KBM-7 (cell line): ENCODE measurements at regions not wholly inside any gene's neighbourhood (a gene's known extent, or its start where the extent isn't known, plus 50 kb on each side); places are given as distances from the start of the nearest gene placed in this dataset.

Experiments used
- DNase-seq: peaks from one replicate; pipeline ENCODE4 v3.0.0-alpha.2; 2015
- in situ Hi-C: fragments of 300-500 bp; cut with MboI; formaldehyde crosslinking; loops from 2 replicates; pipeline ENCODE4 v1.14.3; 2020; ENCODE audit warnings: low sequenced_read_pairs, low pct_unique_long_range_greater_than_20kb, mixed read lengths

DNA sequence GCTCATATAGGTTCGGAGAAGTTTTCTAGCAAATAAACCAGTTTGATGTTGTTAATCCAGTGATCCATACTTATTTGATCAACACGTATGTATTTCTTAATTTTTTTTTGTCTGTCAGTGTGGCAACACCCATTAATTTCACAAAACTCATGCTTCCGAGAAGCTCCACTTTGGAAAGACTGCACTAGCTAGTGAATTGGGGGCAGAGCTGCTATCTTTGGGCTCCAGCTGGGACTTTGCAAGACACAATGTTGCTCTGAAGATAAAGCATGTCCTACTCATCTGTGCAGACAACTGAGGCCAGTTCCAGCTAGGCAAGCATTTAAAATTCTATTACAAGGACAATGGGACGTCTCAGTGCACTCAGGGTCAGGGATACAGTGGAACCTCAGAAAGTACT lies 298.4 kb downstream of the NUAK1 start:
- DNase-seq, result no peak
- in situ Hi-C loops, result no loop called here

DNA sequence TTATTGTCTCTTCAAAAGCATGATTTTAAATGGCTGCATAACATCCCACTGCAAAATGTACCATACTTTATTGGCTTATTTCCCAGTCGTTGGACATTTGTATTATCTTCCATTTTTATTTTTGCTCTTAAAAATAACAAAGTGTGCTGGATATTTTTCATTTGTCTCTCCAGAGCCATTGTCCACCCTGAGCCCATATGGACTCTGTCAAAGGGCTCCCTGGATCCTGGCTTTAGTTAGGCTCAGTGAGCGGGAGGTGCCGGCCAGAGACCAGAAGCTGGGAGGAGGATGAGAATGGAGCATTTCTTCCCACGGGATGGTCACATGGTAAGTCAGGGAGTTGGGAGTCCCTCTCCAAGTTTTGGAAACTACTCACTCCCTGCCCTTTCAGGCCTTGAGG lies 296.9 kb downstream of the NUAK1 start:
- no peak for DNase-seq
- in situ Hi-C loops, result no loop called here

DNA sequence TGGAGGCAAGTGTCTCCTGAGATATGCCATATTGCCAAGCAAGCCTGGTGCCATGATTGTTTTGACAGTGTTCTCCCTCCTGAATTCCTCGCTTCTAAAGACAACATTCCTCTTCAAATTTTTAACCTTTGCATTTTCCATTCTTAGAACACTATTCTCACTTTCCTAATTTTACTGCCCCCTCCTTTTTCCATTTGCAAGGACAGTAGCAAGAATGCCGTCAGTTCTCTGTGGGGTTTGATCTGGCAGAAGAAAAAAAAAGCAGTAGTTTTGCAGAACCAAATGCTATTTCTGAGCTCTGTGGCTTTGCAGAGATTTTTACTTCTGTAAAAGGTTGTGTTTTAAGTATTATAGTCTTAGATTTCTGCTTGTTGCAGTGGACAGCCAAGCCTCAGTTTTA lies 295.2 kb downstream of the NUAK1 start:
- in situ Hi-C loops, result no loop called here
- no peak for DNase-seq

DNA sequence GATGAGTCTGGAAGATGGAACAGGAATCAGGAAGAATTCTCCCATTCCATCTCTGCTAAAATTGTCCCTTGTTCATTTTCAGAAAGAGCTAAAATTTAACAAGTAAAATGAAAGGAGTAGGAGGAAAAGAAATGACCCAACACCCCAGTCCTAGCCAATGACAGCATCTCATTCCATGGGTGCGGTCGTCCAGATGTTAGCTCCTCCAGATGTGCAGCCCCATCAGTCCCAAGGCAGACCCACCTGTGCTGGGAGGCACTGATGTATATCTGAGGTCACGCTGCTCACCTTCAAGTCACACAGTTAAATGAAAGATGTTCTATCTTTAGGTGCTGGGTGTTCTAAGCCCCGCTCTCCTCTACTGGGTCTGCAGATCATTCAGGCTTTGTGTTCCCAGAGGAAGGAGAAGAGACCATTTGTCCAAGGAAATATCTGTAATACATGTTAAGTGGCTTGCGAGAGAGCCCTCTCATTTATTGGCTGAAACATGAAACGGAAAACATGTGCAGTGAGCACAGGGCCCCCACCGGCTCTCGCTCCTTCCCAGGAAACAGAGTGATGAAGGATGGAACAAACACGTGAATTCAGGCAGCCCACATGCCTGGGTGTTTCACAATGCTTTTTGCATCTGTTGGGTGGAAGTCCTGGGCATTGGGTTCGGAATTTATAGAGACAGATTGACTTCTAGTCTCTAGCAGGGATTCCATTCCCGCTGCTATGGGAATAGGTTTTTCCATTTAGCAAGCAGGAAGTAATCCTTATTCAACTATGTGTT lies 294.6 kb downstream of the NUAK1 start:
- DNase-seq, result no peak
- in situ Hi-C loops, result no loop called here

DNA sequence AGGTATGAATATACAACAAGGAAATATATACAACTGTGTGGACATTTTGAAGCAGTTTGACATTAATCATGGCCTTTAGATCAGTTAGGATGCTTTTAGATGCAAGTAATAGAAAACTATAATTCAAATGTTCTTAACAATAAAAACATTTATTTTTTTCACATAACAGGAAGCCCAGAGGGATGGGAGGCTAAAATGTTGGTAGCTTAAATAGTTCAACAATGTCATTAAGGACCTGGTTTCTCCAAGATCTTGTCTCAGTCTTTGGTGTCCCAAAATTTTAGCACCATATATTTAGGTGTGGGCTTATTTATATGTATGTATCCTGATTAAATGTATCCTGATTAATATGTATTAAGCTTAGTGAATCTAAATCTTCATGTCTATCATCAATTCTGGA lies 292.4 kb downstream of the NUAK1 start:
- DNase-seq, result no peak
- in situ Hi-C loops, result no loop called here

DNA sequence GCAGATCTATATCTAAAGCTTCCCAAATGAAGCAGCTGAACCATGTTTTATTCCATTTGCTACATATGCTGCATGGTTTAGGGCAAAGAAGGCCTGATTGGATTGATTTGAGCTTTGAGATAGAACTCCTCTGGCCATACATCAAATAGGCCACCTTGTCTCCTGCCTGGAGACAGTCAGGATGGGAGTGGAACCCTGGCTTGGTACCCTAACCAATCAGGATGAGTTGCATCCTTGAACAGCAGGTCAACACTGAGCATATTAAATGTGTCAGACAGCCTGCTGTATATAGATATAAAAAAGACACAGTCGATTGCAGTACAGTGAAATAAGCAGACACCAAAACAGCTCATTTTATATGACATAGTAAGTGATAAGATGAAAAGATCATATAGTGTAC lies 291.7 kb downstream of the NUAK1 start:
- no peak for DNase-seq
- in situ Hi-C loops, result no loop called here

DNA sequence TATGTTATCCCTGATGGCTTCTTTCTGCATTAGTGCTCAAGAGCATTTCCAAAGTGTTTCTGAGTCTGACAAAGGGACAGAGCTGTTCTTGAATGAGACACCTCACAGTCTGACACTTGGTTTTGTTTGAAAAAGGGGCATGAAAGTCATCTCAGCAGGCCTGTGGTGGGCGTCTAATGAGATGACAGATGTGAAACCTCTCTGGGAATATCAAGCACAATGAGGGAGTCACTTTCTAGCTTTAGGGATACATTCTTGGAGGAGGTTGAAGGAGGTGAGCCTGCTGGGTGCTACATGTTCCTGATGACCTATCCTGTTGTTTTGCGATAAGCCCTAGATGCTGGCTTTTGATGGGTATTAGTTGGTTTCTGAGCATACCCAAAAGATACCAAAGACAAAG lies 290.5 kb downstream of the NUAK1 start:
- in situ Hi-C loops, result no loop called here
- no peak for DNase-seq

DNA sequence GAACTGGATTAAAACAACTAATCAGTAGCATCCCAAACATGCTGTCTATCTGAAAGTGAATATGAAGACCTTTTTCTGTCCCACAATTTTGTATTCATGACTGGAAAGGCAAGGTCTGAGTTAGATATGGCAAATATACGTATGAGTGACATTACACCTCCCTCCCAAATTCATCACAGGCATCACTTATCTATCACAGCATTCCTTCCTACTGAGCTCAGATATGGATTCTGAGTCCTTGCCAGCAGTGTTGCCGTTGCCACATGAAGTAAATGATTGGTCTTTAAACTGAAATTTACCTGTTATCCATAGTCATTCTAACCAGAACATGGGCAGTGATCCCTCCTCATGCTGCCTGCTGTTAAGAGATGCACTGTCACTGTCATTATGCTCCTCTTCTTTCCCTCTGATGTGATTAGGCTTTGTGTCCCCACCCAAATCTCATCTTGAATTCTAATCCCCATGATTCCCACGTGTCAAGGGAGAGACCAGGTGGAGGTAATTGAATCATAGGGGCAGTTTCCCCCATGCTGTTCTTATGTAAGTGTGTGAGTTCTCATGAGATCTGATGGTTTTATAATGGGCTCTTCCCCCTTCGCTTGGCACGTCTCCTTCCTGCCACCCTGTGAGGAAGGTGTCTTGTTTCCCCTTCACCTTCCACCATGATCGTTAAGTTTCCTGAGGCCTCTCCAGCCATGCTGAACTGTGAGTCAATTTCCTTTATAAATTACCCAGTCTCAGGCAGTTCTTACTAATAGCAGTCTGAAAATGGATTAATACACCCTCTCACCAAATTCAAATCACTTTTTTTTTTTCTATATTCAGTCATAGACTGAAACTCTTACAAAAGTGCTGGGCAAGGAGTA lies 288.4 kb downstream of the NUAK1 start:
- in situ Hi-C loops, result no loop called here
- no peak for DNase-seq

DNA sequence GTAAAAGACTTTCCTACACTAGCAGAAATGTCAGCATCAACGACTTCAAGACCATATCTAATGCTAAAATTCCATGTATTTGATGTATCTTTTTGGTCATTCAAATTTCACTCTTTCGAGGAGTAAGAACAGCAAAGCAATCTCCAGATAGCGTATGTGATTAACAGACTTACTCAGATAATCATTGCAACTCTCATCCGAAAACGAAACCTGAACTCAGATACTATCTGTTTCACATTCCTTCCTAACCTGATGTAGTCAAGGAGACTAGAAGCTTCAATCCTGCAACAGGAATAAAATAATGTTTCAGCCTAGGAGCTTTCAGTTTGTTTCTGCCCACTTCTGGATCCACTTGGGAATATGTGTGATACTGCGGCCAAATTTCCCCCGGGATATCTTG lies 286.3 kb downstream of the NUAK1 start:
- in situ Hi-C loops, result no loop called here
- no peak for DNase-seq

DNA sequence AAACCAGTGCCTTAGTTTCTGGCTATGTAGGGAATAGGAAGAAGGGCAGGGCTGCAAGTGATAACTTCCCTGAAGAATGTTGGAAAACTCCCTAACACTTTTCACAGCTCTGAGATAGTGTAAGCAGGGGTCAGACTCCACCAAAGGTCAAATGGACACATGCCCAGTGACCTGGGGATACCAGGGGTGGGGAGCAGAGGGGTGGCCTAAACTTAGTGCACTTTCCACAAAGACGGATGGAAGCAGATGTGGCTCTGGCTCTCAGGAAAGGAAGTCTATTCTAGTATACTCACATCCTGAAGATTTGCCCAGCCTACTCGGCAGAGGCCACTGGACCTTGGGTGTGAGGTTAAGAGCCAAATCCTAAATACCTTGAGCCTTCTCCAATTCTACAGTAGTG lies 285.8 kb downstream of the NUAK1 start:
- in situ Hi-C loops, result no loop called here
- DNase-seq, result no peak

DNA sequence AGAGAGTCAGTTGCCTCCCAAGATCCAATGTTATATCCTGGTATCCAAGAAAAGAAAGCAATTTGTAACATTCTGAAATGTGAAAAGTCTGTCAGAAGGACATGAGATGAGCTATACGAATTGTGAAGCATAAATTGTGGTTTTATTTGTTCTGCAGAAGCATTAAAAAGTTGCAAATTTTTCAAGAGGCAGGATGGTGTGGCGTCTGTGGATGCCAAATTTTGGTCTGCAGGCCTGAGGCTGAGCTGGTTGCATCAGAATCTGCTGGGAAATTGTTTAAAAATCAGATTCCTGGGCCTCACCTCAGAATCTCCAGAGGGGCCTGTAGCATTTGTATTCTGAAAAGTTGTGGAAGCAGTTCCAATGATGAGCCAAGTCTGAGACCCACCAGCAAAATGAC lies 284.7 kb downstream of the NUAK1 start:
- in situ Hi-C loops, result no loop called here
- DNase-seq, result no peak

DNA sequence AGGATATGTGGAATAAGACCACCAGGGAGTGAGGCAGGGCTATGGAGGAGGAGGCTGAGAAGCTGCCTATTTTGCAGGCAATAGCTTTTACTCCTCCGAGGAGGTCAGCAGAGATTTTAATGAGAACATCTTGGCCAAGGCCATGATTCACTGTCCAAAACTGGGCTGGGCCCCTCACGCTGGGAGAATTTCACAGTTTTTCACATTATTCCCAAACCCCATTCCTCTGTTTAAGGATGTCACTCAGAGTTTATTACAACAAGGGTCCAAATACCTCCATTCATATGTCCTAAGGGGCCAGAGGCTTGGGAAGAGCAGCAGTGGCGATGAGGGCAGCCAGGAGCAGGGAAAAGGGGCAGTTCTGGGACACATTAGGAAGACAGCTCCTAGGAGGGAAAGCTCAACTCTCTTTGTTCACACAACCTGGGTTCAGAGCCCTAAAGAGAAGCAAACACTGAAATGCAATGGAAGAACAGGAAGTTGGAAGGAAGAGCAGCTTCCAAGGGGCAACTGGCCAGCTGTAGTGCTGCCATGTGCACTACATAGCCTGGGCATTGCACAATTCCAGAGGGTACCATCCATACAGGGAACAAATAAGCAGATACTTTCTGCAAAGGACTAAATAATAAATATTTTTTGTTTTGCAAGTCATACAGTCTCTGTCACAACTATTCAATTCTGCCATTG lies 283.2 kb downstream of the NUAK1 start:
- in situ Hi-C loops, result no loop called here

DNA sequence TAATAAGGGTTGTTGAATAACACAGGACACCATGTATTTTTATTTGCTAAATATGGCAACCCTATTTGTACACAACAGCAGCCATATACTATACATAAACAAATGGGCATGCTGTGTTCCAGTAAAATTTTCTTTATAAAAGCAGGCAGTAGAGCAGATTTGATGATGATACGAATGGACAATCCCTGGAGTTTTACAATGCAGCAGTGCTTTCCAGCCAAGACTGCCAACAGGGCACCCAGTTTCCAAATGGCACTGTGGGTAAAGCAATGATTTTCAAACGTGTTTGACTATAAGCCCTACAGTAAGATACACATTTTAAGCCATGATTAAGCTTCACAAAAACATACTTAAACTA lies 282.7 kb downstream of the NUAK1 start:
- in situ Hi-C loops, result no loop called here

More for the DNA sequence above, 283.2 kb downstream of the NUAK1 start:
- no peak for DNase-seq

DNA sequence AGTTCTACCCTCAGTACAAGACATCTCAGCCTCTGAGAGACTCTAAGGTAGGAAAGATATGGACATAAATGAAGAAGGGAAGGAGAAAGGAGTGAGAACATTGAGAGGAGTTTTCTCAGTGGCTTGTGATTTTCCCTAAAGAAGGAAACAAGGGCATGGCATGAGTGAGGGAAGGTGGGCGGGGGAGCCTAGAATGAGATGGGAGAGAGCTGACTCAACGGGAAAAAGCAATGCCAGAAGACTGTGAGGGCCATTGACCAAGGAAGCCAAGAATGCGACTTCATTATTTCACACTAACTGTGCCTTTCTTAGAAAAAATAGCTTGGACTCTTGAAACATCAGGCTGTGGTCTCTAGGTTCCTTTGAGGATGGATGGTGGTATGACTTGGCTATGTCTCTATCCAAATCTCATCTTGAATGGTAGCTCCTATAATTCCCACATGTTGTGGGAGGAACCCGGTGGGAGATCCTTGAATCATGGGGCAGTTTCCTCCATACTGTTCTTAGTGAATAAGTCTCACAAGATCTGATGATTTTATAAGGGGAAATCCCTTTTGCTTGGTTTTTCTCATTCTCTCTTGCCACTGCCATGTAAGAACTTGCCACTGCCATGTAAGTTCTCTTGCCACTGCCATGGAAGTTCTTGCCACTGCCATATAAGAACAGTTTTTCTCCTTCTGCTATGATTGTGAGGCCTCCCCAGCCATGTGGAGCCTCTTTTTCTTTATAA lies 279.6 kb downstream of the NUAK1 start:
- no peak for DNase-seq
- in situ Hi-C loops, result no loop called here

More for the DNA sequence above, 282.7 kb downstream of the NUAK1 start:
- no peak for DNase-seq

DNA sequence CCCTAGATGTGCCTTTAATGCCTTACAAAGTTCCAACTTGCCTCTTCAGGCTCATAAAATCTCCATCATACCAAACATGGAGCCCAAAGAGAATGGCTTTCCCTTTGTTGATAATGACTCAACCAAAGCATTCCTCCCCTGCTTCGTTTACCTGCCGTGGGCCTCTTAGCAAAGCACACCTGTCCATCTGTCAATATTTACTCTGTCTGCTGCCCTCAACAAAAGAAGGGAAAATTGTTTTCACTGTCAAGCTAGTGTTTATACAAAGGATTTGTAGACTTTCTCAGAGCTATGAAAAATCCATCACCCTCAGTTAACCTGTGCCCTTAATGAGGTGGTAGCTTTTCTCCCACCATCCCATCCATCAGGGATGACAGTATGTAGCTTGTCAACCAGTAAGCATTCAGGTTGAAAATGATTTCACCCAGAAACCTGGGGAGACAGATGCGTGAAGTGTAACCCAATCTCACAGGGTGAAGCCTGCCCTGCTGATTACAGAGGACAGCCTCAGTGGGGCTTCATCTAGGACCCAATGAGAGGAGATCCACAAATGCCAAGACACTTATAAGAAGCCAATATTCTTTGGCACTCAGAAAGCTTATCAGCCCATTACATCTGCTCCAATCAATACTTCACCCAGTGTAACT lies 278.1 kb downstream of the NUAK1 start:
- in situ Hi-C loops, result no loop called here

DNA sequence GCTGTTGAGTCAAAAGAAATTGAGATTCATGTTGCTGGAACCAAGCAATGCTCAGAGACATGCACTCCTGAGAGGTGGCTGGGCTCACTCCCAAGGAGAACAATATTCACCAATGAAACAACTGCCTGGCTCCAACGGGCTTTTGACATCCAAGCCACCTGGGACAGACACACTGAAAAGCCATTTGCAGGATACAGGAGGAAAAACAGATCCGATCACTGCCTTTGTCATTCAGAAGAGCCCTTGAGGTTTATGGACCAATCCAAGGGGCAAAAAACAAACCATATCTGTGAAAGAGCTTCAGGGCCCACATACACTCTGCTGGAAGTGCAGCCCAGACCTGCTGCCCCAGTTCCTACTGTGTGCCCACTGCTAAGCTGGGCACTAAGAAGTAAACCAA lies 277.5 kb downstream of the NUAK1 start:
- in situ Hi-C loops, result no loop called here
- DNase-seq, result no peak

More for the DNA sequence above, 278.1 kb downstream of the NUAK1 start:
- no peak for DNase-seq

DNA sequence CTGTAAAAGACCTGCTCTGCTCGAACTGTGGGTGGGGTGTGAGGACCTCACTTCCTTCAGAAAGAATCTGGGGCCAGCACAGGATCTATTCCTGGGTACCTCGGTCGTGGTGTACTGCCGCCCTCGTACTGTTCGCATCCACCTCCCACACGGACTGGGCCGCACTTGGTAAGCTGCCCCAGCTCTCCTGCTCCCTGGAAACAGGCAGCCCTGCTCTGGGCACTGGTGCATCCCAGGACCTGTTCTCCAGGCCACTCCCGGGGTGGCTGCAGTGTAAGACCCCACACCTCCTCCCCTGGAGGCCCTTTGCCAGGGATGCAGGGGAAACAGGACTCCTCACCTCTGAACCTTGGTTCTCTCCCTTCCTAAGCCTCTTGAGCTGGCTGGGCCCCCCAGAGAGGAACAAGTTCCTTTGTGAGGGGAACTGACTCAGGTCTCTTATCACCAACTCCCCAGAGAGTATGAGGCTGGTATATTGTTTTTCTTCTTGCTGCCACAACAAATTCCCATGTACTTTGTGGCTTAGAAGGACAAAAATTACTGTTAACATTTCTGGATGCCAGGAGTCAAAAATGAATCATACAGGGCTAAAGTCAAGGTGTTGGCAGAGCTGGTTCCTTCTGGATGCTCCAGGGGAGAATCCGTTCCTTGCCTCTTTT lies 276.5 kb downstream of the NUAK1 start:
- no peak for DNase-seq
- in situ Hi-C loops, result no loop called here

DNA sequence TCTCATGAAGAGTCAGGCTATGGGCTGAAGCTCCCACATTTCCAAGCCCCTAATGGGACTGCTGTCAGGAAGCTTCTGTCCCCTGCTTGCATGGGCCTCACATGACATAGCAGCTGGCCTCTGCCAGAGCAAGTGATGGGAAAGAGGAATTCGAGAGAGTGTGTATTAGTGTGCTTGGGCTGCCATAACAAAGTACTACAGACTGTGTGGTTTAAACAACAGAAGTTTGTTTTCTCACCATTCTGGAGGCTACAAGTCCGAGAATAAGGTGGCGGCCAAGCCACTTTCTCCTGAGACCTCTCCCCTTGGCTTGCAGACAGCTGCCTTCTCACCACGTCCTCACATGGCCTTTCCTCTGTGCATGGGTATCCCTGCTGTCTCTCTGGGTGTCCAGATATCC lies 274.4 kb downstream of the NUAK1 start:
- no peak for DNase-seq
- in situ Hi-C loops, result no loop called here

DNA sequence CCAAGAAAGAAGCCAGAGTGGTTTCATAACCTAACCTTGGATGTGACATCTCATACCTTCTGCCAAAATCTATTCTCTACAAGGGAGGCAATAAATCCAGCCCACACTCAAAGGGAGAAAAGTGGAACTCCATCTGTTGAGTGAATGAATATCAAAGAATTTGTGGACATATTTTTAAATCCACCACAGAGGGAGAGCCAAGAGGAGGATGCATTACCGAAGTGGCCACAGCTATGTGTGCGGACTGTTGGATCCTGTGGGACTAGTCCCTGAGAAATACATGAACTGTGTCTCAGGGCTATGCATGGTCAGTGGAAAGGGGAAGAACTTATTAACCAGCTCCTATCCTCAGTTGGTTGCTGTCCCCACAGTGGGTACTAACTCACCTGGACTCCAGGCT lies 273.9 kb downstream of the NUAK1 start:
- DNase-seq, result no peak
- in situ Hi-C loops, result no loop called here
